ENCODE measurements at regions not wholly inside any gene's neighbourhood (a gene's known extent, or its start where the extent isn't known, plus 50 kb on each side); places are given as distances from the start of the nearest gene placed in this dataset.
"Not testable (repeated sequence)": the region's sequence is repeated elsewhere in the genome, so short reads cannot be mapped to it uniquely, and the experiment has no call there.

- no peak for TF ChIP-seq CTCF (IDR thresholded peaks at IDR 0.05)
- no peaks in the 10 kb centered on the region for H3K9me3 ChIP-seq
- no peaks in the 10 kb centered on the region for H3K4me1 ChIP-seq
- DNase-seq (ENCODE audit: low spot score in 2 of 2), result no peak
- H3K4me3 ChIP-seq, result no peak overlapping the region
- H3K36me3 ChIP-seq, result no peaks in the 10 kb centered on the region
- intact Hi-C loops (cut with DNase I), result no loop called here
- H3K27me3 ChIP-seq, result no peaks in the 10 kb centered on the region
- no peak overlapping the region for H3K27ac ChIP-seq
These were observed 287.8 kb downstream of the PHF14 start for GRCh38 chr7:11261470-11261869.

GRCh38 chr7:11266101-11266500 lies 292.4 kb downstream of the PHF14 start:
- intact Hi-C loops (cut with DNase I), result no loop called here
- Histone ChIP-seq H3K27me3 (no peaks in the 10 kb centered on the region), H3K36me3 (no peaks in the 10 kb centered on the region), H3K9me3 (no peaks in the 10 kb centered on the region), H3K4me1 (no peaks in the 10 kb centered on the region), H3K27ac (no peak overlapping the region), H3K4me3 (no peak overlapping the region)
- no peak for DNase-seq (ENCODE audit: low spot score in 2 of 2)
- TF ChIP-seq CTCF (IDR thresholded peaks at IDR 0.05), result no peak

GRCh38 chr7:11272352-11272751 lies 298.7 kb downstream of the PHF14 start:
- no peaks in the 10 kb centered on the region for H3K27me3 ChIP-seq
- no peak for DNase-seq (ENCODE audit: low spot score in 2 of 2)
- no peak overlapping the region for H3K4me3 ChIP-seq
- H3K9me3 ChIP-seq, result no peaks in the 10 kb centered on the region
- no peak for TF ChIP-seq CTCF (IDR thresholded peaks at IDR 0.05)
- H3K27ac ChIP-seq, result no peak overlapping the region
- no peaks in the 10 kb centered on the region for H3K36me3 ChIP-seq
- no peaks in the 10 kb centered on the region for H3K4me1 ChIP-seq
- intact Hi-C loops (cut with DNase I), result no loop called here

- no peak for TF ChIP-seq CTCF (IDR thresholded peaks at IDR 0.05)
- no peaks in the 10 kb centered on the region for H3K4me1 ChIP-seq
- H3K27ac ChIP-seq, result no peak overlapping the region
- intact Hi-C loops (cut with DNase I), result no loop called here
- no peak for DNase-seq (ENCODE audit: low spot score in 2 of 2)
- no peaks in the 10 kb centered on the region for H3K9me3 ChIP-seq
- H3K27me3 ChIP-seq, result no peaks in the 10 kb centered on the region
- no peaks in the 10 kb centered on the region for H3K36me3 ChIP-seq
- no peak overlapping the region for H3K4me3 ChIP-seq
These were observed 300.4 kb downstream of the PHF14 start for GRCh38 chr7:11274074-11274473.

GRCh38 chr7:11281953-11282352 lies 308.3 kb downstream of the PHF14 start:
- TF ChIP-seq CTCF (IDR thresholded peaks at IDR 0.05), result no peak
- no peak overlapping the region for H3K4me3 ChIP-seq
- H3K36me3 ChIP-seq, result no peaks in the 10 kb centered on the region
- DNase-seq (ENCODE audit: low spot score in 2 of 2), result no peak
- H3K9me3 ChIP-seq, result no peaks in the 10 kb centered on the region
- no peaks in the 10 kb centered on the region for H3K4me1 ChIP-seq
- H3K27ac ChIP-seq, result no peak overlapping the region
- no peaks in the 10 kb centered on the region for H3K27me3 ChIP-seq
- intact Hi-C loops (cut with DNase I), result no loop called here

GRCh38 chr7:11283584-11283983 lies 309.9 kb downstream of the PHF14 start:
- intact Hi-C loops (cut with DNase I); DNase-seq (ENCODE audit: low spot score in 2 of 2); H3K9me3 ChIP-seq; H3K27ac ChIP-seq; H3K36me3 ChIP-seq; H3K4me3 ChIP-seq; H3K4me1 ChIP-seq; H3K27me3 ChIP-seq: not testable (repeated sequence)
